HCT116 (cell line): ENCODE measurements at regions not wholly inside any gene's neighbourhood (a gene's known extent, or its start where the extent isn't known, plus 50 kb on each side); places are given as distances from the start of the nearest gene placed in this dataset.

Experiments
- ATAC-seq: fragments of 200-7000 bp; cut with Tn5 transposase; 2 replicates; pipeline ENCODE4 v1.9.1; 2020; ENCODE audit warnings: mild to moderate bottlenecking, moderate library complexity
- BruUV-seq: library from RNA; stranded (reverse); fragments of 400-500 nt; replicated peaks from 2 replicates; lab custom pipeline; 2021; lab: Mats Ljungman, UMichigan
- CTCF ChIA-PET: fragments of 300-600 bp; sonication (Branson Sonifier 250); formaldehyde crosslinking; loops from one replicate; lab custom pipeline; 2021; ENCODE audit warnings: antibody characterized with exemption; lab: Charles Lee
- POLR2A ChIA-PET: fragments of 300-600, 350-600 bp; sonication (Branson Sonifier 250); formaldehyde crosslinking; loops from one replicate; lab custom pipeline; 2021; ENCODE audit warnings: antibody characterized with exemption; lab: Charles Lee
- RAD21 ChIA-PET, 2 experiments: fragments of 300-600 bp; sonication (Branson Sonifier 250); formaldehyde crosslinking; loops; one replicate each; lab custom pipeline; 2023; ENCODE audit warnings: low total read pairs in 2 of 2; ENCODE audit not compliant: uncharacterized antibody in 2 of 2, unreplicated experiment in 2 of 2, low non-redundant PET in 1 of 2; lab: Charles Lee
- DNase-seq: peaks from one replicate; pipeline ENCODE4 v3.0.0-alpha.2; 2010; ENCODE audit warnings: low read depth, low spot score
- H2AFZ ChIP-seq: fragments of 200-600 bp; shearing (Covaris generic), sonication (generic); 2 replicates; pipeline ENCODE4 v1.6.1; 2017; ENCODE audit warnings: low read depth, mixed run types, mixed read lengths, antibody characterized with exemption, low read length; ENCODE audit not compliant: poor library complexity, severe bottlenecking
- H3K27ac ChIP-seq: 2 replicates; pipeline ENCODE4 v1.5.1; 2012; ENCODE audit warnings: low read depth, low read length
- H3K27me3 ChIP-seq: fragments of 200-600 bp; sonication (generic); 2 replicates; pipeline ENCODE4 v1.6.1; 2016; ENCODE audit warnings: mixed run types, low read length, mixed read lengths; ENCODE audit not compliant: insufficient read depth
- H3K36me3 ChIP-seq, 2 experiments: fragments of 200-500 bp in 1 of 2; fragments of 200-600 bp in 1 of 2; sonication (Bioruptor generic) in 1 of 2; sonication (generic) in 1 of 2; 2 replicates each; pipeline versions ENCODE4 v1.5.1 to v1.6.1; 2014 to 2016; ENCODE audit warnings: low read length in 2 of 2, inconsistent platforms in 1 of 2, mixed read lengths in 1 of 2, mixed run types in 1 of 2; ENCODE audit not compliant: insufficient read depth in 2 of 2, control insufficient read depth in 1 of 2
- H3K4me1 ChIP-seq, 2 experiments: fragments of 200-600 bp in 1 of 2; sonication (generic) in 1 of 2; 2 replicates each; pipeline versions ENCODE4 v1.5.1 to v1.6.1; 2012 to 2017; ENCODE audit warnings: low read length in 2 of 2, inconsistent platforms in 1 of 2, mild to moderate bottlenecking in 1 of 2, mixed read lengths in 1 of 2, mixed run types in 1 of 2, moderate library complexity in 1 of 2; ENCODE audit not compliant: insufficient read depth in 2 of 2, control insufficient read depth in 1 of 2
- H3K4me2 ChIP-seq: fragments of 200-600 bp; sonication (generic); 2 replicates; pipeline ENCODE4 v1.6.1; 2017; ENCODE audit warnings: mixed run types, low read length, mixed read lengths
- H3K4me3 ChIP-seq, 2 experiments: fragments of 200-600 bp in 1 of 2; sonication (generic) in 1 of 2; replicated peaks in 1 of 2; 2 replicates each; pipeline ENCODE4 v1.5.1; 2011 to 2016; ENCODE audit warnings: low read length in 2 of 2, control low read depth in 1 of 2, low read depth in 1 of 2, mild to moderate bottlenecking in 1 of 2, mixed read lengths in 1 of 2, mixed run types in 1 of 2
- H3K79me2 ChIP-seq: fragments of 200-600 bp; sonication (generic); 2 replicates; pipeline ENCODE4 v1.6.1; 2017; ENCODE audit warnings: mild to moderate bottlenecking, mixed run types, low read length, moderate library complexity, mixed read lengths; ENCODE audit not compliant: insufficient read depth
- H3K9ac ChIP-seq: fragments of 200-600 bp; sonication (generic); 2 replicates; pipeline ENCODE4 v1.6.1; 2016; ENCODE audit warnings: low read length, mixed read lengths
- H3K9me2 ChIP-seq: fragments of 200-600 bp; sonication (generic), shearing (Covaris generic); 2 replicates; pipeline ENCODE4 v1.6.1; 2017; ENCODE audit warnings: mixed run types, mild to moderate bottlenecking, moderate library complexity; ENCODE audit not compliant: insufficient read depth
- H3K9me3 ChIP-seq, 2 experiments: fragments of 200-500 bp in 1 of 2; fragments of 200-600 bp in 1 of 2; sonication (Bioruptor generic) in 1 of 2; sonication (generic) in 1 of 2; 2 replicates each; pipeline ENCODE4 v1.6.1; 2014 to 2017; ENCODE audit warnings: low read length in 2 of 2, mixed read lengths in 2 of 2, inconsistent platforms in 1 of 2, low read depth in 1 of 2, mild to moderate bottlenecking in 1 of 2, mixed run types in 1 of 2, moderate library complexity in 1 of 2; ENCODE audit not compliant: control insufficient read depth in 1 of 2, insufficient read depth in 1 of 2
- H4K20me1 ChIP-seq: fragments of 200-600 bp; sonication (generic), shearing (Covaris generic); 2 replicates; pipeline ENCODE4 v1.6.1; 2017; ENCODE audit warnings: mixed run types, mild to moderate bottlenecking, moderate library complexity; ENCODE audit not compliant: insufficient read depth
- EGR1 ChIP-seq: IDR thresholded peaks from 2 replicates; pipeline ENCODE4 v1.6.1; 2012; ENCODE audit warnings: low read depth
- ELF1 ChIP-seq: IDR thresholded peaks from 2 replicates; pipeline ENCODE4 v1.6.1; 2012; ENCODE audit warnings: low read depth, borderline replicate concordance
- EZH2 ChIP-seq: fragments of 200-600 bp; sonication (generic); IDR thresholded peaks from 2 replicates; pipeline ENCODE4 v1.6.1; 2017; ENCODE audit warnings: antibody characterized with exemption, mixed run types
- EZH2phosphoT487 ChIP-seq: fragments of 200-600 bp; IDR thresholded peaks from 2 replicates; pipeline ENCODE4 v1.6.1; 2018; ENCODE audit warnings: antibody characterized with exemption, borderline replicate concordance
- FOSL1 ChIP-seq: IDR thresholded peaks from 2 replicates; pipeline ENCODE4 v1.6.1; 2012; ENCODE audit warnings: low read depth
- JUND ChIP-seq: IDR thresholded peaks from 2 replicates; pipeline ENCODE4 v1.6.1; 2012
- POLR2A ChIP-seq: IDR thresholded peaks from 2 replicates; pipeline ENCODE4 v1.7.0; 2011; ENCODE audit warnings: borderline replicate concordance; ENCODE audit not compliant: insufficient read depth, insufficient read length; ENCODE audit errors: extremely low read depth
- POLR2AphosphoS5 ChIP-seq: IDR thresholded peaks from 2 replicates; pipeline ENCODE4 v1.6.1; 2011; ENCODE audit warnings: mild to moderate bottlenecking, low read depth, low read length, moderate library complexity
- RAD21 ChIP-seq: IDR thresholded peaks from 2 replicates; pipeline ENCODE4 v1.6.1; 2012; ENCODE audit warnings: low read depth, mild to moderate bottlenecking
- SRF ChIP-seq: IDR thresholded peaks from 2 replicates; pipeline ENCODE4 v1.6.1; 2012; ENCODE audit warnings: low read depth
- YY1 ChIP-seq: IDR thresholded peaks from 2 replicates; pipeline ENCODE4 v1.6.1; 2011; ENCODE audit warnings: low read length, low read depth, moderate library complexity, mild to moderate bottlenecking; ENCODE audit not compliant: insufficient replicate concordance; ENCODE audit errors: extremely low read depth
- ZFX ChIP-seq: fragments of 450-650 bp; IDR thresholded peaks from 2 replicates; pipeline ENCODE4 v1.6.1; 2017
- ZNF274 ChIP-seq: fragments of 200-500 bp; sonication (Bioruptor generic); IDR thresholded peaks from 2 replicates; pipeline ENCODE4 v1.6.1; 2014; ENCODE audit warnings: mild to moderate bottlenecking, low read depth, low read length, inconsistent platforms
- intact Hi-C: fragments of 100-400 bp; cut with micrococcal nuclease; formaldehyde crosslinking; loops from 2 replicates; pipeline ENCODE4 v1.10.0; 2022
- TF ChIP-seq, protein P1 (sequence below): IDR thresholded peaks from 2 replicates; pipeline ENCODE4 v1.6.1; 2012; ENCODE audit warnings: low read depth
- TF ChIP-seq, protein P2 (sequence below), 3 experiments: fragments of 200-600 bp in 1 of 3; sonication (generic) in 1 of 3; IDR thresholded peaks in 2 of 3; conservative IDR thresholded peaks in 1 of 3; 2 replicates each; pipeline ENCODE4 v1.5.1; 2012 to 2017; ENCODE audit warnings: low read depth in 2 of 3, low read length in 2 of 3, antibody characterized with exemption in 1 of 3, borderline replicate concordance in 1 of 3, control low read depth in 1 of 3, mild to moderate bottlenecking in 1 of 3, mixed read lengths in 1 of 3, mixed run types in 1 of 3, moderate library complexity in 1 of 3; ENCODE audit not compliant: insufficient read depth in 1 of 3
- TF ChIP-seq, protein P3 (sequence below): IDR thresholded peaks from 2 replicates; pipeline ENCODE4 v1.6.1; 2011; ENCODE audit warnings: mild to moderate bottlenecking, low read length, moderate library complexity; ENCODE audit not compliant: insufficient replicate concordance; ENCODE audit errors: extremely low read depth
- TF ChIP-seq, protein P4 (sequence below): IDR thresholded peaks from 2 replicates; pipeline ENCODE4 v1.6.1; 2012
- TF ChIP-seq, protein P5 (sequence below): IDR thresholded peaks from 2 replicates; pipeline ENCODE4 v1.6.1; 2012

DNA sequence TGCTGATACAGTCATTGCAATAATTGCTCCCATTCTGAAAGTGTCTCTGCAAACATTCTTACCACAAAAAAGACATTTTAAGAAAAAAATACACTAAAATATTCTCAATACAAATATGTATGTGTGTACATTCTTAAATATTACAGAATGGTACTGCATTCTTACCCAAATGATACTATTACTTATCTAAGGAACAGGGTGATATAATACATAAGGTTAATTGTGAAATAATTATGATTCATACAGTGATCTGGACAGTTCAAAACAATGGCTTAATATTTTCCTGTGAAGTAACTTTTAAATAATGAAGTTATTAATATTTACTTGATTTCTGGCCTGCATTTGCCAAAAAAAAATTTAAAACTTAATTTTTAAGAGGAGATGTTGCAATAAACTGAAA lies 694.6 kb downstream of the TUSC7 start:
- no peaks in the 10 kb centered on the region; a peak in 1 of 4 replicates for H3K9me3 ChIP-seq
- H3K79me2 ChIP-seq, result no peaks in the 10 kb centered on the region
- no peak overlapping the region for H3K9ac ChIP-seq
- peaks cover 6% of the 10 kb centered on the region; the same call in 1 of the 2 replicates for H3K27me3 ChIP-seq
- H3K27ac ChIP-seq, result no peak overlapping the region
- no peaks in the 10 kb centered on the region for H3K4me1 ChIP-seq
- ChIA-PET CTCF (no interaction called here), POLR2A (no interaction called here), RAD21 (no interaction called here)
- no peaks in the 10 kb centered on the region for H3K36me3 ChIP-seq
- BruUV-seq, result no TSS peak
- H3K4me2 ChIP-seq, result no peak overlapping the region
- no peak for ATAC-seq
- H2AFZ ChIP-seq, result no peak overlapping the region
- intact Hi-C loops, result no loop called here
- DNase-seq, result no peak
- H3K9me2 ChIP-seq, result no peaks in the 10 kb centered on the region
- TF ChIP-seq, protein P1, sequence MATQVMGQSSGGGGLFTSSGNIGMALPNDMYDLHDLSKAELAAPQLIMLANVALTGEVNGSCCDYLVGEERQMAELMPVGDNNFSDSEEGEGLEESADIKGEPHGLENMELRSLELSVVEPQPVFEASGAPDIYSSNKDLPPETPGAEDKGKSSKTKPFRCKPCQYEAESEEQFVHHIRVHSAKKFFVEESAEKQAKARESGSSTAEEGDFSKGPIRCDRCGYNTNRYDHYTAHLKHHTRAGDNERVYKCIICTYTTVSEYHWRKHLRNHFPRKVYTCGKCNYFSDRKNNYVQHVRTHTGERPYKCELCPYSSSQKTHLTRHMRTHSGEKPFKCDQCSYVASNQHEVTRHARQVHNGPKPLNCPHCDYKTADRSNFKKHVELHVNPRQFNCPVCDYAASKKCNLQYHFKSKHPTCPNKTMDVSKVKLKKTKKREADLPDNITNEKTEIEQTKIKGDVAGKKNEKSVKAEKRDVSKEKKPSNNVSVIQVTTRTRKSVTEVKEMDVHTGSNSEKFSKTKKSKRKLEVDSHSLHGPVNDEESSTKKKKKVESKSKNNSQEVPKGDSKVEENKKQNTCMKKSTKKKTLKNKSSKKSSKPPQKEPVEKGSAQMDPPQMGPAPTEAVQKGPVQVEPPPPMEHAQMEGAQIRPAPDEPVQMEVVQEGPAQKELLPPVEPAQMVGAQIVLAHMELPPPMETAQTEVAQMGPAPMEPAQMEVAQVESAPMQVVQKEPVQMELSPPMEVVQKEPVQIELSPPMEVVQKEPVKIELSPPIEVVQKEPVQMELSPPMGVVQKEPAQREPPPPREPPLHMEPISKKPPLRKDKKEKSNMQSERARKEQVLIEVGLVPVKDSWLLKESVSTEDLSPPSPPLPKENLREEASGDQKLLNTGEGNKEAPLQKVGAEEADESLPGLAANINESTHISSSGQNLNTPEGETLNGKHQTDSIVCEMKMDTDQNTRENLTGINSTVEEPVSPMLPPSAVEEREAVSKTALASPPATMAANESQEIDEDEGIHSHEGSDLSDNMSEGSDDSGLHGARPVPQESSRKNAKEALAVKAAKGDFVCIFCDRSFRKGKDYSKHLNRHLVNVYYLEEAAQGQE, result no peak
- TF ChIP-seq, protein P2, sequence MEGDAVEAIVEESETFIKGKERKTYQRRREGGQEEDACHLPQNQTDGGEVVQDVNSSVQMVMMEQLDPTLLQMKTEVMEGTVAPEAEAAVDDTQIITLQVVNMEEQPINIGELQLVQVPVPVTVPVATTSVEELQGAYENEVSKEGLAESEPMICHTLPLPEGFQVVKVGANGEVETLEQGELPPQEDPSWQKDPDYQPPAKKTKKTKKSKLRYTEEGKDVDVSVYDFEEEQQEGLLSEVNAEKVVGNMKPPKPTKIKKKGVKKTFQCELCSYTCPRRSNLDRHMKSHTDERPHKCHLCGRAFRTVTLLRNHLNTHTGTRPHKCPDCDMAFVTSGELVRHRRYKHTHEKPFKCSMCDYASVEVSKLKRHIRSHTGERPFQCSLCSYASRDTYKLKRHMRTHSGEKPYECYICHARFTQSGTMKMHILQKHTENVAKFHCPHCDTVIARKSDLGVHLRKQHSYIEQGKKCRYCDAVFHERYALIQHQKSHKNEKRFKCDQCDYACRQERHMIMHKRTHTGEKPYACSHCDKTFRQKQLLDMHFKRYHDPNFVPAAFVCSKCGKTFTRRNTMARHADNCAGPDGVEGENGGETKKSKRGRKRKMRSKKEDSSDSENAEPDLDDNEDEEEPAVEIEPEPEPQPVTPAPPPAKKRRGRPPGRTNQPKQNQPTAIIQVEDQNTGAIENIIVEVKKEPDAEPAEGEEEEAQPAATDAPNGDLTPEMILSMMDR (IDR thresholded peaks at IDR 0.05 in 2 of 3, conservative IDR thresholded peaks at IDR 0.05 in 1 of 3; ENCODE audit: borderline replicate concordance in 1 of 3, insufficient read depth in 1 of 3, low read depth in 2 of 3, low read length in 2 of 3), result no peak
- TF ChIP-seq EZH2, result no peak
- no peak for TF ChIP-seq YY1
- no peak for TF ChIP-seq ZNF274
- TF ChIP-seq POLR2AphosphoS5, result no peak
- TF ChIP-seq EGR1, result no peak
- TF ChIP-seq, protein P3, sequence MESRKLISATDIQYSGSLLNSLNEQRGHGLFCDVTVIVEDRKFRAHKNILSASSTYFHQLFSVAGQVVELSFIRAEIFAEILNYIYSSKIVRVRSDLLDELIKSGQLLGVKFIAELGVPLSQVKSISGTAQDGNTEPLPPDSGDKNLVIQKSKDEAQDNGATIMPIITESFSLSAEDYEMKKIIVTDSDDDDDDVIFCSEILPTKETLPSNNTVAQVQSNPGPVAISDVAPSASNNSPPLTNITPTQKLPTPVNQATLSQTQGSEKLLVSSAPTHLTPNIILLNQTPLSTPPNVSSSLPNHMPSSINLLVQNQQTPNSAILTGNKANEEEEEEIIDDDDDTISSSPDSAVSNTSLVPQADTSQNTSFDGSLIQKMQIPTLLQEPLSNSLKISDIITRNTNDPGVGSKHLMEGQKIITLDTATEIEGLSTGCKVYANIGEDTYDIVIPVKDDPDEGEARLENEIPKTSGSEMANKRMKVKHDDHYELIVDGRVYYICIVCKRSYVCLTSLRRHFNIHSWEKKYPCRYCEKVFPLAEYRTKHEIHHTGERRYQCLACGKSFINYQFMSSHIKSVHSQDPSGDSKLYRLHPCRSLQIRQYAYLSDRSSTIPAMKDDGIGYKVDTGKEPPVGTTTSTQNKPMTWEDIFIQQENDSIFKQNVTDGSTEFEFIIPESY, result no peak
- TF ChIP-seq JUND, result no peak
- no peak for TF ChIP-seq ELF1
- TF ChIP-seq FOSL1, result no peak
- TF ChIP-seq SRF, result no peak
- TF ChIP-seq, protein P4, sequence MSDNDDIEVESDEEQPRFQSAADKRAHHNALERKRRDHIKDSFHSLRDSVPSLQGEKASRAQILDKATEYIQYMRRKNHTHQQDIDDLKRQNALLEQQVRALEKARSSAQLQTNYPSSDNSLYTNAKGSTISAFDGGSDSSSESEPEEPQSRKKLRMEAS, result no peak
- no peak for TF ChIP-seq ZFX
- no peak for TF ChIP-seq POLR2A
- TF ChIP-seq RAD21, result no peak
- TF ChIP-seq, protein P5, sequence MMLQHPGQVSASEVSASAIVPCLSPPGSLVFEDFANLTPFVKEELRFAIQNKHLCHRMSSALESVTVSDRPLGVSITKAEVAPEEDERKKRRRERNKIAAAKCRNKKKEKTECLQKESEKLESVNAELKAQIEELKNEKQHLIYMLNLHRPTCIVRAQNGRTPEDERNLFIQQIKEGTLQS, result no peak
- no peak for TF ChIP-seq EZH2phosphoT487
- TF ChIP-seq, all 23 proteins: peak for 0
- H3K4me3 ChIP-seq, result no peak overlapping the region
- H4K20me1 ChIP-seq, result no peaks in the 10 kb centered on the region
